ENCODE measurements at regions not wholly inside any gene's neighbourhood (a gene's known extent, or its start where the extent isn't known, plus 50 kb on each side); places are given as distances from the start of the nearest gene placed in this dataset.

- H3K9me3 ChIP-seq, result no peaks in the 10 kb centered on the region
- no peak overlapping the region for H3K27ac ChIP-seq (ENCODE audit: low read depth in 2 of 2, low read length in 1 of 2)
- H3K27me3 ChIP-seq (ENCODE audit: insufficient read depth), result no peaks in the 10 kb centered on the region
- no peak overlapping the region for H3K4me3 ChIP-seq (ENCODE audit: low read depth in 2 of 2, low read length in 1 of 2)
- no peak for TF ChIP-seq RFX5 (IDR thresholded peaks at IDR 0.05; ENCODE audit: low read length)
- no peak for TF ChIP-seq FOXM1 (IDR thresholded peaks at IDR 0.05; ENCODE audit: low read depth)
- TF ChIP-seq SMC3 (IDR thresholded peaks at IDR 0.05; ENCODE audit: low read depth, low read length), result no peak
- TF ChIP-seq, protein P1, sequence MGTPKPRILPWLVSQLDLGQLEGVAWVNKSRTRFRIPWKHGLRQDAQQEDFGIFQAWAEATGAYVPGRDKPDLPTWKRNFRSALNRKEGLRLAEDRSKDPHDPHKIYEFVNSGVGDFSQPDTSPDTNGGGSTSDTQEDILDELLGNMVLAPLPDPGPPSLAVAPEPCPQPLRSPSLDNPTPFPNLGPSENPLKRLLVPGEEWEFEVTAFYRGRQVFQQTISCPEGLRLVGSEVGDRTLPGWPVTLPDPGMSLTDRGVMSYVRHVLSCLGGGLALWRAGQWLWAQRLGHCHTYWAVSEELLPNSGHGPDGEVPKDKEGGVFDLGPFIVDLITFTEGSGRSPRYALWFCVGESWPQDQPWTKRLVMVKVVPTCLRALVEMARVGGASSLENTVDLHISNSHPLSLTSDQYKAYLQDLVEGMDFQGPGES (IDR thresholded peaks at IDR 0.05; ENCODE audit: low read depth, low read length), result no peak
- TF ChIP-seq MEF2A (IDR thresholded peaks at IDR 0.05; ENCODE audit: borderline replicate concordance, low read depth), result no peak
- no peak for TF ChIP-seq YY1 (IDR thresholded peaks at IDR 0.05; ENCODE audit: low read depth)
- no peak for TF ChIP-seq MAX (IDR thresholded peaks at IDR 0.05; ENCODE audit: low read depth)
- TF ChIP-seq FOXJ3 (CRISPR knock-in tag; IDR thresholded peaks at IDR 0.05), result no peak
- TF ChIP-seq CHD2 (IDR thresholded peaks at IDR 0.05; ENCODE audit: low read length, partially characterized antibody), result no peak
- no peak overlapping the region for H2AFZ ChIP-seq (ENCODE audit: low read depth)
- no peaks in the 10 kb centered on the region for H3K79me2 ChIP-seq (ENCODE audit: insufficient read depth)
- no peak overlapping the region for H3K9ac ChIP-seq
- 66% methylated on average over 4 of the region's 4 CpGs for WGBS (ENCODE audit: low lambda C conversion rate)
- POLR2A ChIA-PET, result no interaction called here
- no peaks in the 10 kb centered on the region for H4K20me1 ChIP-seq (ENCODE audit: insufficient read depth)
- H3K9me2 ChIP-seq, result no peaks in the 10 kb centered on the region
- no peak for DNase-seq
- no peaks in the 10 kb centered on the region for H3F3A ChIP-seq (replicated peaks; ENCODE audit: insufficient read depth)
- H3K4me2 ChIP-seq, result no peak overlapping the region
- H3K4me1 ChIP-seq (ENCODE audit: control insufficient read depth in 1 of 2, insufficient read depth in 2 of 2, low read depth in 1 of 2, low read length in 1 of 2), result no peaks in the 10 kb centered on the region
- CTCF ChIA-PET, result no interaction called here
- no peaks in the 10 kb centered on the region for H3K36me3 ChIP-seq (replicated peaks in 1 of 2; ENCODE audit: control insufficient read depth in 1 of 2, insufficient read depth in 2 of 2, low read length in 1 of 2)
Observed at GRCh38 chr6:79302341-79302740, 67.9 kb upstream of the HMGN3 start.

- no peak overlapping the region for H3K4me3 ChIP-seq (ENCODE audit: low read depth in 2 of 2, low read length in 1 of 2)
- no peak overlapping the region for H3K9ac ChIP-seq
- H3F3A ChIP-seq (replicated peaks; ENCODE audit: insufficient read depth), result no peaks in the 10 kb centered on the region
- H4K20me1 ChIP-seq (ENCODE audit: insufficient read depth), result no peaks in the 10 kb centered on the region
- no peaks in the 10 kb centered on the region for H3K27me3 ChIP-seq (ENCODE audit: insufficient read depth)
- no peaks in the 10 kb centered on the region for H3K9me2 ChIP-seq
- H2AFZ ChIP-seq (ENCODE audit: low read depth), result no peak overlapping the region
- H3K4me1 ChIP-seq (ENCODE audit: control insufficient read depth in 1 of 2, insufficient read depth in 2 of 2, low read depth in 1 of 2, low read length in 1 of 2), result no peaks in the 10 kb centered on the region
- no peak overlapping the region for H3K4me2 ChIP-seq
- ChIA-PET CTCF (no interaction called here), POLR2A (no interaction called here)
- no peaks in the 10 kb centered on the region for H3K79me2 ChIP-seq (ENCODE audit: insufficient read depth)
- DNase-seq, result no peak
- H3K27ac ChIP-seq (ENCODE audit: low read depth in 2 of 2, low read length in 1 of 2), result no peak overlapping the region
- H3K9me3 ChIP-seq, result no peaks in the 10 kb centered on the region
- TF ChIP-seq EZH2phosphoT487 (IDR thresholded peaks at IDR 0.05; ENCODE audit: borderline replicate concordance, low read depth), result no peak
- no peaks in the 10 kb centered on the region for H3K36me3 ChIP-seq (replicated peaks in 1 of 2; ENCODE audit: control insufficient read depth in 1 of 2, insufficient read depth in 2 of 2, low read length in 1 of 2)
Observed at GRCh38 chr6:79301290-79301689, 66.8 kb upstream of the HMGN3 start.

- Histone ChIP-seq H3K4me2 (no peak overlapping the region), H2AFZ (ENCODE audit: low read depth) (no peak overlapping the region), H3K79me2 (ENCODE audit: insufficient read depth) (no peaks in the 10 kb centered on the region), H3K27ac (ENCODE audit: low read depth in 2 of 2, low read length in 1 of 2) (no peak overlapping the region), H3K4me3 (ENCODE audit: low read depth in 2 of 2, low read length in 1 of 2) (no peak overlapping the region), H4K20me1 (ENCODE audit: insufficient read depth) (no peaks in the 10 kb centered on the region), H3K9me2 (no peaks in the 10 kb centered on the region), H3K9ac (no peak overlapping the region), H3K36me3 (replicated peaks in 1 of 2; ENCODE audit: control insufficient read depth in 1 of 2, insufficient read depth in 2 of 2, low read length in 1 of 2) (no peaks in the 10 kb centered on the region), H3F3A (replicated peaks; ENCODE audit: insufficient read depth) (no peaks in the 10 kb centered on the region), H3K27me3 (ENCODE audit: insufficient read depth) (no peaks in the 10 kb centered on the region), H3K9me3 (no peaks in the 10 kb centered on the region), H3K4me1 (ENCODE audit: control insufficient read depth in 1 of 2, insufficient read depth in 2 of 2, low read depth in 1 of 2, low read length in 1 of 2) (no peaks in the 10 kb centered on the region)
- CTCF ChIA-PET, result no interaction called here
- TF ChIP-seq CHD2 (IDR thresholded peaks at IDR 0.05; ENCODE audit: low read length, partially characterized antibody) (no peak), RXRA (IDR thresholded peaks at IDR 0.05; ENCODE audit: borderline replicate concordance, low read depth) (no peak), EP300 (IDR thresholded peaks at IDR 0.05; ENCODE audit: borderline replicate concordance in 1 of 2, low read depth in 1 of 2, low read length in 1 of 2) (no peak), POLR2AphosphoS5 (IDR thresholded peaks at IDR 0.05; ENCODE audit: low read depth, low read length) (no peak)
- TF ChIP-seq, protein P2, sequence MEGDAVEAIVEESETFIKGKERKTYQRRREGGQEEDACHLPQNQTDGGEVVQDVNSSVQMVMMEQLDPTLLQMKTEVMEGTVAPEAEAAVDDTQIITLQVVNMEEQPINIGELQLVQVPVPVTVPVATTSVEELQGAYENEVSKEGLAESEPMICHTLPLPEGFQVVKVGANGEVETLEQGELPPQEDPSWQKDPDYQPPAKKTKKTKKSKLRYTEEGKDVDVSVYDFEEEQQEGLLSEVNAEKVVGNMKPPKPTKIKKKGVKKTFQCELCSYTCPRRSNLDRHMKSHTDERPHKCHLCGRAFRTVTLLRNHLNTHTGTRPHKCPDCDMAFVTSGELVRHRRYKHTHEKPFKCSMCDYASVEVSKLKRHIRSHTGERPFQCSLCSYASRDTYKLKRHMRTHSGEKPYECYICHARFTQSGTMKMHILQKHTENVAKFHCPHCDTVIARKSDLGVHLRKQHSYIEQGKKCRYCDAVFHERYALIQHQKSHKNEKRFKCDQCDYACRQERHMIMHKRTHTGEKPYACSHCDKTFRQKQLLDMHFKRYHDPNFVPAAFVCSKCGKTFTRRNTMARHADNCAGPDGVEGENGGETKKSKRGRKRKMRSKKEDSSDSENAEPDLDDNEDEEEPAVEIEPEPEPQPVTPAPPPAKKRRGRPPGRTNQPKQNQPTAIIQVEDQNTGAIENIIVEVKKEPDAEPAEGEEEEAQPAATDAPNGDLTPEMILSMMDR (IDR thresholded peaks at IDR 0.05), result no peak
- POLR2A ChIA-PET, result no interaction called here
- 4% methylated on average over 1 of the region's 1 CpG for WGBS (ENCODE audit: low lambda C conversion rate)
- no peak for DNase-seq
Observed at GRCh38 chr6:79296211-79296610, 61.7 kb upstream of the HMGN3 start.

All from SK-N-SH (cell line).